22Rv1 (cell line): ENCODE measurements at regions not wholly inside any gene's neighbourhood (a gene's known extent, or its start where the extent isn't known, plus 50 kb on each side); places are given as distances from the start of the nearest gene placed in this dataset.

ENCODE experiments used
- ZFX ChIP-seq: fragments of 450-650 bp; IDR thresholded peaks from 2 replicates; pipeline ENCODE4 v1.6.1; 2017; ENCODE audit warnings: antibody characterized with exemption, borderline replicate concordance
- TF ChIP-seq, protein P1 (sequence below): fragments of 450-650 bp; IDR thresholded peaks from 2 replicates; pipeline ENCODE4 v1.5.1; 2017; ENCODE audit warnings: mild to moderate bottlenecking

DNA sequence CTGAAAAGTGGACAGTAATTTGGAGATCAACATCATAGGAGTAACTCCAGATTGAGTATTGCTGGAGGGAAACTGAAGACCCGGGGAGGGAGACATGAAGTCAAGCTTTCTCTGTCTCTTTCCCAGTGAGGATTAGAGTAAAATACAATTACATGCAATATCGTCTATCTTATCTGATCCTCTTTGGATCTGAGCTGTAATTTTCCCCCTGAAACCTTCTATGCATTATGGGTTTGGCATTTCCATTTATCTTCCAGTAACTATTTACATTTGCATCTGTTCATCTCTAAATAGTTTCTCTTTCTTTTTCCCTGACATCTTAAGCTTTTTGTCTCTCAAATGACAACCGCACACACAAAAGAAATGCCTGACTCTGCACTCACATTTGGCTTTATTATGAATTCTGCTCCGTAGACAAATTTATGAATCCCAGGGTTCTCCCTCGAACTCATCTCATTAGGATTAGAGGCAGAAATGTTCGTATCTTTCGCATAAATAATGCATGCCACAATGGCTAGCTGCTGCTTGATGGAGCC, 113.1 kb downstream of the SPP2 start:
- TF ChIP-seq, protein P1, sequence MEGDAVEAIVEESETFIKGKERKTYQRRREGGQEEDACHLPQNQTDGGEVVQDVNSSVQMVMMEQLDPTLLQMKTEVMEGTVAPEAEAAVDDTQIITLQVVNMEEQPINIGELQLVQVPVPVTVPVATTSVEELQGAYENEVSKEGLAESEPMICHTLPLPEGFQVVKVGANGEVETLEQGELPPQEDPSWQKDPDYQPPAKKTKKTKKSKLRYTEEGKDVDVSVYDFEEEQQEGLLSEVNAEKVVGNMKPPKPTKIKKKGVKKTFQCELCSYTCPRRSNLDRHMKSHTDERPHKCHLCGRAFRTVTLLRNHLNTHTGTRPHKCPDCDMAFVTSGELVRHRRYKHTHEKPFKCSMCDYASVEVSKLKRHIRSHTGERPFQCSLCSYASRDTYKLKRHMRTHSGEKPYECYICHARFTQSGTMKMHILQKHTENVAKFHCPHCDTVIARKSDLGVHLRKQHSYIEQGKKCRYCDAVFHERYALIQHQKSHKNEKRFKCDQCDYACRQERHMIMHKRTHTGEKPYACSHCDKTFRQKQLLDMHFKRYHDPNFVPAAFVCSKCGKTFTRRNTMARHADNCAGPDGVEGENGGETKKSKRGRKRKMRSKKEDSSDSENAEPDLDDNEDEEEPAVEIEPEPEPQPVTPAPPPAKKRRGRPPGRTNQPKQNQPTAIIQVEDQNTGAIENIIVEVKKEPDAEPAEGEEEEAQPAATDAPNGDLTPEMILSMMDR = no peak
- TF ChIP-seq ZFX = no peak
